ENCODE measurements at regions not wholly inside any gene's neighbourhood (a gene's known extent, or its start where the extent isn't known, plus 50 kb on each side); places are given as distances from the start of the nearest gene placed in this dataset.

GRCh38 chr12:107612508-107612907 lies 73.1 kb upstream of the PWP1 start:
- TF ChIP-seq, protein P1, sequence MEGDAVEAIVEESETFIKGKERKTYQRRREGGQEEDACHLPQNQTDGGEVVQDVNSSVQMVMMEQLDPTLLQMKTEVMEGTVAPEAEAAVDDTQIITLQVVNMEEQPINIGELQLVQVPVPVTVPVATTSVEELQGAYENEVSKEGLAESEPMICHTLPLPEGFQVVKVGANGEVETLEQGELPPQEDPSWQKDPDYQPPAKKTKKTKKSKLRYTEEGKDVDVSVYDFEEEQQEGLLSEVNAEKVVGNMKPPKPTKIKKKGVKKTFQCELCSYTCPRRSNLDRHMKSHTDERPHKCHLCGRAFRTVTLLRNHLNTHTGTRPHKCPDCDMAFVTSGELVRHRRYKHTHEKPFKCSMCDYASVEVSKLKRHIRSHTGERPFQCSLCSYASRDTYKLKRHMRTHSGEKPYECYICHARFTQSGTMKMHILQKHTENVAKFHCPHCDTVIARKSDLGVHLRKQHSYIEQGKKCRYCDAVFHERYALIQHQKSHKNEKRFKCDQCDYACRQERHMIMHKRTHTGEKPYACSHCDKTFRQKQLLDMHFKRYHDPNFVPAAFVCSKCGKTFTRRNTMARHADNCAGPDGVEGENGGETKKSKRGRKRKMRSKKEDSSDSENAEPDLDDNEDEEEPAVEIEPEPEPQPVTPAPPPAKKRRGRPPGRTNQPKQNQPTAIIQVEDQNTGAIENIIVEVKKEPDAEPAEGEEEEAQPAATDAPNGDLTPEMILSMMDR (IDR thresholded peaks at IDR 0.05), result no peak
- no peak for TF ChIP-seq POLR2A (IDR thresholded peaks at IDR 0.05)
- H3K4me1 ChIP-seq (replicated peaks in 1 of 2), result no peaks in the 10 kb centered on the region
- intact Hi-C loops (cut with DNase I), result no loop called here
- DNase-seq, result no peak
- H3K36me3 ChIP-seq (replicated peaks in 1 of 2), result no peaks in the 10 kb centered on the region
- no peaks in the 10 kb centered on the region for H3K9me3 ChIP-seq (replicated peaks in 1 of 3)
- no peak overlapping the region for H3K4me3 ChIP-seq
- no peak overlapping the region for H3K27ac ChIP-seq
- no peaks in the 10 kb centered on the region for H3K27me3 ChIP-seq
- 63 to 77% (median 74%) methylated on average over 17 to 19 of the region's 19 CpGs for WGBS, 4 donors

- WGBS, 4 donors, result 90 to 95% (median 91%) methylated on average over 6 of the region's 6 CpGs
- intact Hi-C loops (cut with DNase I), result no loop called here
- no peaks in the 10 kb centered on the region for H3K36me3 ChIP-seq (replicated peaks in 1 of 2)
- no peak for DNase-seq
- H3K4me1 ChIP-seq (replicated peaks in 1 of 2), result no peaks in the 10 kb centered on the region
- H3K9me3 ChIP-seq (replicated peaks in 1 of 3), result no peaks in the 10 kb centered on the region
- H3K27me3 ChIP-seq, result no peaks in the 10 kb centered on the region
- no peak overlapping the region for H3K4me3 ChIP-seq
- no peak overlapping the region for H3K27ac ChIP-seq
- TF ChIP-seq POLR2A (IDR thresholded peaks at IDR 0.05), result no peak
- TF ChIP-seq, protein P1 (IDR thresholded peaks at IDR 0.05), result no peak
These were observed 68.7 kb upstream of the PWP1 start for GRCh38 chr12:107616941-107617340.

DNA sequence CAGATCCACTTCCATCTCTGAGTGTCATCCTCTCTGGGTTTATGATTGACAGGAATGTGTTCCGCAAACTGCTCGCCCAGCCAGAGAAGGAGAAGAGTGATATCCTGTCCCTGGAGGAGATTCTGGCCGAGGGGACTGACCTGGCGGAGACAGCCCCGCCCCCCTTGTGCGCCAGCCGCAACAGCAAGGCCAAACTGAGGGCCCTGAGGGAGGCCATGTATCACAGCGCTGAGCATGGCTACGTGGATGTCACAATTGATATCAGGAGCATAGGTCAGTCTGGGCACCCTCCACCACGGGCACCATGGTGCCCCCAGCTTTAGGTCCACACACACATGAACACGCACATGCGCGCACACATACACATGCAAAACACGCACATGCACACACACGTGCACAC lies 67.5 kb upstream of the PWP1 start:
- Histone ChIP-seq H3K27ac (no peak overlapping the region), H3K4me1 (replicated peaks in 1 of 2) (no peaks in the 10 kb centered on the region), H3K9me3 (replicated peaks in 1 of 3) (no peaks in the 10 kb centered on the region), H3K4me3 (no peak overlapping the region), H3K27me3 (no peaks in the 10 kb centered on the region), H3K36me3 (replicated peaks in 1 of 2) (no peaks in the 10 kb centered on the region)
- no peak for TF ChIP-seq POLR2A (IDR thresholded peaks at IDR 0.05)
- TF ChIP-seq, protein P1 (IDR thresholded peaks at IDR 0.05), result no peak
- DNase-seq, result no peak
- 92 to 94% (median 94%) methylated on average over 7 to 15 of the region's 15 CpGs for WGBS, 4 donors
- intact Hi-C loops (cut with DNase I), result no loop called here

DNA sequence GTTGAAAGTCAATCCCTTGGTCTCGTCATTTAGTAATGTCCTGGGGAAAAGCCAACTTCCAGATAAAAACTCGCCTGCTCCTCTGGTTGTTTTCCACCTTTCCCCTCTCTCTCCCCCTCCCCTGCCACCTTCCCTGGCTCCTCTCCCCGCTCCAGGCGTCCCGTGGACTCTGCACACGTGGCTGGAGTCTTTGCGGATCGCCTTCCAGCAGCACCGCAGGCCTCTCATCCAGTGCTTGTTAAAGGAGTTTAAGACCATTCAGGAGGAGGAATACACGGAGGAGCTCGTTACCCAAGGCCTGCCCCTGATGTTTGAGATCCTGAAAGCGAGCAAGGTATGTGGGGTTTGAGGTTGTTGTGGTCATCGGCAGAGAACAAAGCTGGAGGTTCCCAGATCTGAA lies 65.8 kb upstream of the PWP1 start:
- intact Hi-C loops (cut with DNase I), result no loop called here
- H3K36me3 ChIP-seq (replicated peaks in 1 of 2), result no peaks in the 10 kb centered on the region
- no peaks in the 10 kb centered on the region for H3K9me3 ChIP-seq (replicated peaks in 1 of 3)
- 83 to 86% (median 85%) methylated on average over 13 of the region's 13 CpGs for WGBS, 4 donors
- DNase-seq, result no peak
- H3K27me3 ChIP-seq, result no peaks in the 10 kb centered on the region
- no peak for TF ChIP-seq POLR2A (IDR thresholded peaks at IDR 0.05)
- no peak overlapping the region for H3K4me3 ChIP-seq
- no peak overlapping the region for H3K27ac ChIP-seq
- H3K4me1 ChIP-seq (replicated peaks in 1 of 2), result no peaks in the 10 kb centered on the region

DNA sequence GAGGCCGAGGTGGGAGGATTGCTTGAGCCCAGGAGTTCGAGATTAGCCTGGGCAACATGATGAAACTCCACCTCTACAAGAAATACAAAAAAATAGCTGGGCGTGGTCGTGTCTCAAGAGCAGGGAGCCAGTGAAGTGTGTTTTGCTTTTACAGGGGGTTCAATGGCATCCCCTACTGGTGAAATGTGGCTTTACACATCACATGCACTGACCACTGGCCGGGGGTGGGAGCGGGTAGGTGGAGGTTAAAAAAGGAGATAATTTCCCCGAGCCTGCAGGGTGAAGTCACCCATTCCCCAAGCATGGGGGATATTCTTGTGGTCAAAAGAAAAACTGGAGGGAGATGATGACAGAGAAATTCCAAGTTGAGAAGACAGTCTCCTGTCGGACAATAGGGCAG lies 63.6 kb upstream of the PWP1 start:
- H3K27me3 ChIP-seq, result no peaks in the 10 kb centered on the region
- no peak for DNase-seq
- no peaks in the 10 kb centered on the region for H3K9me3 ChIP-seq (replicated peaks in 1 of 3)
- H3K4me3 ChIP-seq, result no peak overlapping the region
- intact Hi-C loops (cut with DNase I), result no loop called here
- H3K27ac ChIP-seq, result no peak overlapping the region
- 61 to 69% (median 67%) methylated on average over 8 of the region's 8 CpGs for WGBS, 4 donors
- no peaks in the 10 kb centered on the region for H3K36me3 ChIP-seq (replicated peaks in 1 of 2)
- H3K4me1 ChIP-seq (replicated peaks in 1 of 2), result no peaks in the 10 kb centered on the region
- TF ChIP-seq, protein P1 (IDR thresholded peaks at IDR 0.05), result peak; percentile 19 to 36 (median 29)
- no peak for TF ChIP-seq POLR2A (IDR thresholded peaks at IDR 0.05)
